GM23248 (cell line): ENCODE measurements at regions not wholly inside any gene's neighbourhood (a gene's known extent, or its start where the extent isn't known, plus 50 kb on each side); places are given as distances from the start of the nearest gene placed in this dataset.
A peak's percentile ranks its signal among the peaks of the same experiment; 100 is the strongest.

Experiments
- DNase-seq: peaks from one replicate; pipeline ENCODE4 v3.0.0-alpha.2; 2015
- H2AFZ ChIP-seq: fragments of 200-600 bp; sonication (generic); 2 replicates; pipeline ENCODE4 v1.6.1; 2016; ENCODE audit warnings: antibody characterized with exemption
- H3F3A ChIP-seq: fragments of 200-600 bp; sonication (generic); 2 replicates; pipeline ENCODE4 v1.6.1; 2016; ENCODE audit warnings: mild to moderate bottlenecking, antibody characterized with exemption, mixed run types; ENCODE audit not compliant: insufficient read depth
- H3K27ac ChIP-seq: fragments of 200-600 bp; sonication (generic); 2 replicates; pipeline ENCODE4 v1.5.1; 2016; ENCODE audit warnings: mild to moderate bottlenecking
- H3K27me3 ChIP-seq: fragments of 200-600 bp; sonication (generic); replicated peaks from 2 replicates; pipeline ENCODE4 v1.6.1; 2016; ENCODE audit warnings: mild to moderate bottlenecking; ENCODE audit not compliant: insufficient read depth
- H3K36me3 ChIP-seq: fragments of 200-600 bp; sonication (generic); 2 replicates; pipeline ENCODE4 v1.6.1; 2016; ENCODE audit warnings: low read depth, mild to moderate bottlenecking
- H3K4me1 ChIP-seq: fragments of 200-600 bp; sonication (generic); 2 replicates; pipeline ENCODE4 v1.6.1; 2016; ENCODE audit warnings: mild to moderate bottlenecking; ENCODE audit not compliant: insufficient read depth
- H3K4me2 ChIP-seq: fragments of 200-600 bp; sonication (generic); one replicate; pipeline ENCODE4 v1.6.1; 2016; ENCODE audit warnings: mild to moderate bottlenecking; ENCODE audit not compliant: unreplicated experiment
- H3K4me3 ChIP-seq: fragments of 200-600 bp; sonication (generic); 2 replicates; pipeline ENCODE4 v1.5.1; 2016; ENCODE audit warnings: mild to moderate bottlenecking
- H3K79me2 ChIP-seq: fragments of 200-600 bp; sonication (generic); 2 replicates; pipeline ENCODE4 v1.6.1; 2016; ENCODE audit warnings: mild to moderate bottlenecking; ENCODE audit not compliant: insufficient read depth
- H3K9ac ChIP-seq: fragments of 200-600 bp; sonication (generic); 2 replicates; pipeline ENCODE4 v1.6.1; 2016; ENCODE audit warnings: mild to moderate bottlenecking
- H3K9me2 ChIP-seq: fragments of 200-600 bp; sonication (generic); 2 replicates; pipeline ENCODE4 v1.6.1; 2016; ENCODE audit warnings: mixed run types, mild to moderate bottlenecking, moderate library complexity; ENCODE audit not compliant: insufficient read depth
- H3K9me3 ChIP-seq: fragments of 200-600 bp; sonication (generic); one replicate; pipeline ENCODE4 v1.6.1; 2017; ENCODE audit warnings: low read depth
- H4K20me1 ChIP-seq: fragments of 200-600 bp; sonication (generic); 2 replicates; pipeline ENCODE4 v1.6.0; 2016; ENCODE audit not compliant: insufficient read depth
- EZH2 ChIP-seq: fragments of 200-600 bp; sonication (generic); IDR thresholded peaks from 2 replicates; pipeline ENCODE4 v1.6.1; 2018; ENCODE audit warnings: antibody characterized with exemption, mild to moderate bottlenecking; ENCODE audit not compliant: insufficient read depth, poor library complexity, severe bottlenecking
- EZH2phosphoT487 ChIP-seq: fragments of 200-600 bp; sonication (generic); IDR thresholded peaks from 2 replicates; pipeline ENCODE4 v1.6.1; 2018; ENCODE audit warnings: antibody characterized with exemption, moderate library complexity, mild to moderate bottlenecking, low read depth; ENCODE audit not compliant: insufficient read depth
- WGBS, 2 experiments: methylation state at CpG; one replicate each; pipeline ENCODE4 v1.1.6; 2015 to 2017; ENCODE audit warnings: low lambda C conversion rate in 2 of 2, low coverage in 1 of 2; ENCODE audit errors: missing lambda C conversion rate in 2 of 2; 5-methylcytosine and 5-hydroxymethylcytosine counted together
- in situ Hi-C: fragments of 300-500 bp; cut with MboI; formaldehyde crosslinking; loops from 2 replicates; pipeline ENCODE4 v1.15.0; 2020

DNA sequence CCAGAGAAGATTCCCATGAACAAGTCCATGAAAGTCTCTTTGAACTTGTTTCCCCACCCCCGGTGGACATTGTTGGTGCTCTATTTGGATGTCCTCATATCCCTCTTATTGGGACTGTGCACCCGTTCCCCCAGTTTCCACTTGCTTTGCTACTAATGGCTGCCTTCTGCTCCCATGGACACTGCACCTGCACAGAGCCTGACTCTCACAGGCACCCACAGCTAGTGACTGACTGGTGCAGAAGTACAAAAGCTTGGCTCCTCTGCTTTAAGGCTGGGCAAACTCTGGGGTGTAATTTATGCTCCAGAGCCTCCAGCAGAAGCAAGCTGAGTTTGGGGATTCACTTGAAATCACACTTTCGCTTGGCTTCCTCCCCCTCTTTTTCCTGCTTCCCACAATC is 239.9 kb upstream of the BTBD3 start:
- no peak for DNase-seq
- Histone ChIP-seq H3K9ac (no peak overlapping the region), H3F3A (no peaks in the 10 kb centered on the region), H2AFZ (no peak overlapping the region), H3K4me3 (no peak overlapping the region), H3K9me2 (no peaks in the 10 kb centered on the region), H4K20me1 (no peaks in the 10 kb centered on the region), H3K36me3 (no peaks in the 10 kb centered on the region), H3K27ac (no peak overlapping the region), H3K4me2 (no peak overlapping the region), H3K9me3 (no peaks in the 10 kb centered on the region), H3K79me2 (no peaks in the 10 kb centered on the region), H3K27me3 (peaks cover 18% of the 10 kb centered on the region), H3K4me1 (peaks cover 5% of the 10 kb centered on the region; the same call in 1 of the 2 replicates)
- in situ Hi-C loops = no loop called here
- 17 to 21% methylated on average over 3 of the region's 3 CpGs for WGBS, 2 experiments
- TF ChIP-seq EZH2 (no peak), EZH2phosphoT487 (no peak)

- no peaks in the 10 kb centered on the region for H4K20me1 ChIP-seq
- no peaks in the 10 kb centered on the region for H3K9me3 ChIP-seq
- H3K27ac ChIP-seq = no peak overlapping the region
- no peak overlapping the region for H3K4me2 ChIP-seq
- no peak overlapping the region for H3K9ac ChIP-seq
- no peaks in the 10 kb centered on the region for H3K79me2 ChIP-seq
- no peaks in the 10 kb centered on the region for H3K9me2 ChIP-seq
- 38 to 55% methylated on average over 3 of the region's 3 CpGs for WGBS, 2 experiments
- in situ Hi-C loops = no loop called here
- DNase-seq = no peak
- H3K27me3 ChIP-seq = peaks cover 9% of the 10 kb centered on the region
- H3F3A ChIP-seq = no peaks in the 10 kb centered on the region
- TF ChIP-seq EZH2phosphoT487 = no peak
- TF ChIP-seq EZH2 = no peak
- H3K4me1 ChIP-seq = no peaks in the 10 kb centered on the region
- H2AFZ ChIP-seq = no peak overlapping the region
- no peaks in the 10 kb centered on the region for H3K36me3 ChIP-seq
- no peak overlapping the region for H3K4me3 ChIP-seq
Measured at GRCh38 chr20:11682285-11682684, 235.4 kb upstream of the BTBD3 start.

DNA sequence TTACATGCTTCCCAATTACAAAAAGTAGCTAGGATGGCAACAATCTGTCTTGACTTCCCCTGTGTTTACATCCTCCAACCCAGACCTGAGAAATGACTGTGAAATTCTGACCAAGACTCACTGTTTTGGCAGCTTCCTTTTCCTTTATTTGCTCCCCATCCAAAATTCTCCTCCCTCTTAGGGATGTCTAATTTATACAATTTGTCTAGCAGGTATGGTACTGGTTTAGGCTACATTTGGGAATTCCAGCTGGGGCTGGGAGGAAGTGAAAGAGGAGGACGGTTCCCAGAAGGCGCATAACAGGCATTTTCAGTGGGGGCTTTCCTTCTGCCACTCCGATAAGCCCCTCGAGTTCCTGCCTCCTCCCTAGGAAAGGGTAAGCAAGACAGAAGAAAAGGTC is 231.5 kb upstream of the BTBD3 start:
- Histone ChIP-seq H3K9me2 (no peaks in the 10 kb centered on the region), H3K36me3 (no peaks in the 10 kb centered on the region), H3K27me3 (peaks cover 14% of the 10 kb centered on the region; the same call in 1 of the 2 replicates), H3K79me2 (no peaks in the 10 kb centered on the region), H3K4me1 (no peaks in the 10 kb centered on the region), H3K9ac (no peak overlapping the region), H2AFZ (no peak overlapping the region), H3F3A (no peaks in the 10 kb centered on the region), H3K9me3 (no peaks in the 10 kb centered on the region), H3K4me2 (no peak overlapping the region), H4K20me1 (no peaks in the 10 kb centered on the region), H3K4me3 (no peak overlapping the region), H3K27ac (no peak overlapping the region)
- TF ChIP-seq EZH2phosphoT487 (no peak), EZH2 (no peak)
- in situ Hi-C loops = no loop called here
- no peak for DNase-seq
- 42 to 43% methylated on average over 4 of the region's 4 CpGs for WGBS, 2 experiments

- H3K9ac ChIP-seq = no peak overlapping the region
- no peaks in the 10 kb centered on the region for H3K4me1 ChIP-seq
- H3K9me2 ChIP-seq = no peaks in the 10 kb centered on the region
- H4K20me1 ChIP-seq = no peaks in the 10 kb centered on the region
- peak overlapping the region; percentile 53 for H3K4me3 ChIP-seq
- H3F3A ChIP-seq = no peaks in the 10 kb centered on the region
- no peaks in the 10 kb centered on the region for H3K9me3 ChIP-seq
- TF ChIP-seq EZH2 (no peak), EZH2phosphoT487 (no peak)
- peak overlapping the region; percentile 46 for H3K4me2 ChIP-seq
- peak; percentile 27 for DNase-seq
- in situ Hi-C loops = no loop called here
- no peak overlapping the region for H3K27ac ChIP-seq
- H3K79me2 ChIP-seq = no peaks in the 10 kb centered on the region
- H2AFZ ChIP-seq = peak overlapping the region; percentile 66
- no peaks in the 10 kb centered on the region for H3K36me3 ChIP-seq
- WGBS, 2 experiments = 12 to 15% methylated on average over 41 to 42 of the region's 42 CpGs
- H3K27me3 ChIP-seq = peaks cover 14% of the 10 kb centered on the region; the same call in 1 of the 2 replicates
Measured at GRCh38 chr20:11686820-11687543, 230.7 kb upstream of the BTBD3 start.
